ENCODE measurements at regions not wholly inside any gene's neighbourhood (a gene's known extent, or its start where the extent isn't known, plus 50 kb on each side); places are given as distances from the start of the nearest gene placed in this dataset.

GRCh38 chr18:27582760-27583412 is 397.8 kb upstream of the CHST9 start:
- no peak for TF ChIP-seq CTCF (IDR thresholded peaks at IDR 0.05)
- no peak for TF ChIP-seq POLR2A (IDR thresholded peaks at IDR 0.05)

All from lower leg skin (tissue), 3 donors.